WTC11 (cell line): ENCODE measurements at regions not wholly inside any gene's neighbourhood (a gene's known extent, or its start where the extent isn't known, plus 50 kb on each side); places are given as distances from the start of the nearest gene placed in this dataset.

Experiments used
- AR ChIP-seq: fragments of 250-450 bp; sonication (Bioruptor Pico); IDR thresholded peaks from 2 replicates; pipeline ENCODE4 v1.9.0; 2021; ENCODE audit warnings: mild to moderate bottlenecking
- CBFB ChIP-seq: sonication (generic); formaldehyde crosslinking; IDR thresholded peaks from 2 replicates; pipeline ENCODE4 v1.8.1; 2022; ENCODE audit warnings: mild to moderate bottlenecking, low read depth, missing genetic modification reagents
- CREB1 ChIP-seq: sonication (generic); formaldehyde crosslinking; IDR thresholded peaks from 2 replicates; pipeline ENCODE4 v1.8.0; 2023; ENCODE audit warnings: mild to moderate bottlenecking, missing genetic modification reagents
- CTCF ChIP-seq: fragments of 200-600 bp; IDR thresholded peaks from 2 replicates; pipeline ENCODE4 v1.8.0; 2022; ENCODE audit warnings: antibody characterized with exemption
- ERG ChIP-seq: fragments of 250-450 bp; sonication (Bioruptor Pico); IDR thresholded peaks from 2 replicates; pipeline ENCODE4 v1.8.0; 2021; ENCODE audit warnings: mild to moderate bottlenecking
- ESRRA ChIP-seq: sonication (generic); formaldehyde crosslinking; IDR thresholded peaks from 2 replicates; pipeline ENCODE4 v1.8.1; 2022; ENCODE audit warnings: mild to moderate bottlenecking, missing genetic modification reagents, borderline replicate concordance
- FOXJ3 ChIP-seq: sonication (generic); formaldehyde crosslinking; IDR thresholded peaks from 2 replicates; pipeline ENCODE4 v1.9.0; 2021; ENCODE audit warnings: missing genetic modification reagents, mild to moderate bottlenecking, borderline replicate concordance
- FOXP4 ChIP-seq: sonication (generic); formaldehyde crosslinking; IDR thresholded peaks from 2 replicates; pipeline ENCODE4 v1.8.0; 2022; ENCODE audit warnings: mild to moderate bottlenecking, missing genetic modification reagents
- GTF2I ChIP-seq: fragments of 250-450 bp; sonication (Bioruptor Pico); conservative IDR thresholded peaks from 2 replicates; pipeline ENCODE4 v1.4.0; 2021; ENCODE audit warnings: mild to moderate bottlenecking
- MAX ChIP-seq: sonication (generic); formaldehyde crosslinking; IDR thresholded peaks from 2 replicates; pipeline ENCODE4 v1.8.0; 2022; ENCODE audit warnings: mild to moderate bottlenecking, missing genetic modification reagents
- NFE2L1 ChIP-seq: sonication (generic); formaldehyde crosslinking; IDR thresholded peaks from 2 replicates; pipeline ENCODE4 v1.8.1; 2023; ENCODE audit warnings: missing genetic modification reagents
- NFYB ChIP-seq: sonication (generic); formaldehyde crosslinking; conservative IDR thresholded peaks from 2 replicates; pipeline ENCODE4 v1.8.0; 2022; ENCODE audit warnings: low read depth, missing genetic modification reagents
- TP53 ChIP-seq: sonication (generic); formaldehyde crosslinking; IDR thresholded peaks from 2 replicates; pipeline ENCODE4 v1.8.1; 2023; ENCODE audit warnings: mild to moderate bottlenecking, missing genetic modification reagents
- USF1 ChIP-seq: sonication (generic); formaldehyde crosslinking; IDR thresholded peaks from 2 replicates; pipeline ENCODE4 v1.8.0; 2022; ENCODE audit warnings: mild to moderate bottlenecking, missing genetic modification reagents

GRCh38 chr17:51398128-51398525 lies 137.8 kb downstream of the UTP18 start:
- TF ChIP-seq GTF2I (CRISPR knock-in tag) (no peak), USF1 (CRISPR knock-in tag) (no peak), CTCF (no peak), NFYB (no peak), CBFB (CRISPR knock-in tag) (no peak), AR (CRISPR knock-in tag) (no peak), FOXP4 (CRISPR knock-in tag) (no peak), ERG (no peak), FOXJ3 (CRISPR knock-in tag) (no peak), TP53 (CRISPR knock-in tag) (no peak), CREB1 (CRISPR knock-in tag) (no peak), NFE2L1 (CRISPR knock-in tag) (no peak), MAX (no peak), ESRRA (CRISPR knock-in tag) (no peak)
